Glutamatergic neuron (in vitro differentiated cells): ENCODE measurements at regions not wholly inside any gene's neighbourhood (a gene's known extent, or its start where the extent isn't known, plus 50 kb on each side); places are given as distances from the start of the nearest gene placed in this dataset.
"Not testable (repeated sequence)": the region's sequence is repeated elsewhere in the genome, so short reads cannot be mapped to it uniquely, and the experiment has no call there.

Experiments
- DNase-seq: peaks from one replicate; pipeline ENCODE4 v3.0.0; 2022
- H3K27ac Mint-ChIP-seq: one replicate; pipeline ENCODE4 v1.8.0; 2020; ENCODE audit warnings: mild to moderate bottlenecking, mixed read lengths, inconsistent platforms; ENCODE audit not compliant: unreplicated experiment
- H3K27me3 Mint-ChIP-seq: one replicate; pipeline ENCODE4 v1.8.0; 2020; ENCODE audit warnings: mild to moderate bottlenecking, moderate library complexity, mixed read lengths, inconsistent platforms; ENCODE audit not compliant: unreplicated experiment
- H3K36me3 Mint-ChIP-seq: one replicate; pipeline ENCODE4 v1.8.0; 2020; ENCODE audit warnings: mild to moderate bottlenecking, mixed read lengths, inconsistent platforms; ENCODE audit not compliant: unreplicated experiment
- H3K4me1 Mint-ChIP-seq: one replicate; pipeline ENCODE4 v1.8.0; 2020; ENCODE audit warnings: mild to moderate bottlenecking, low read depth, mixed read lengths, inconsistent platforms; ENCODE audit not compliant: unreplicated experiment
- H3K4me3 Mint-ChIP-seq: one replicate; pipeline ENCODE4 v1.8.0; 2020; ENCODE audit warnings: mild to moderate bottlenecking, mixed read lengths, inconsistent platforms; ENCODE audit not compliant: unreplicated experiment
- H3K9me3 Mint-ChIP-seq: one replicate; pipeline ENCODE4 v1.8.0; 2020; ENCODE audit warnings: mild to moderate bottlenecking, moderate library complexity, mixed read lengths, inconsistent platforms; ENCODE audit not compliant: unreplicated experiment
- CTCF ChIP-seq: fragments of 200-600 bp; sonication (generic); IDR thresholded peaks from one replicate; pipeline ENCODE4 v1.5.0; 2021; ENCODE audit not compliant: partially characterized antibody, unreplicated experiment

GRCh38 chr2:21371499-21372003, 247.8 kb downstream of the TDRD15 start:
- H3K9me3 Mint-ChIP-seq, result no peaks in the 10 kb centered on the region
- no peak for DNase-seq
- H3K27ac Mint-ChIP-seq, result no peak overlapping the region
- no peaks in the 10 kb centered on the region for H3K36me3 Mint-ChIP-seq
- no peak for TF ChIP-seq CTCF
- no peaks in the 10 kb centered on the region for H3K4me1 Mint-ChIP-seq
- H3K4me3 Mint-ChIP-seq, result no peak overlapping the region
- H3K27me3 Mint-ChIP-seq, result no peaks in the 10 kb centered on the region

- Mint-ChIP-seq H3K4me1 (no peaks in the 10 kb centered on the region), H3K27me3 (no peaks in the 10 kb centered on the region), H3K36me3 (no peaks in the 10 kb centered on the region), H3K27ac (no peak overlapping the region), H3K4me3 (no peak overlapping the region), H3K9me3 (no peaks in the 10 kb centered on the region)
- DNase-seq, result peak; percentile 33
- TF ChIP-seq CTCF, result peak; percentile 38
Measured at GRCh38 chr2:21372654-21373053, 248.9 kb downstream of the TDRD15 start.

GRCh38 chr2:21376864-21377263, 253.1 kb downstream of the TDRD15 start:
- TF ChIP-seq CTCF, result no peak
- Mint-ChIP-seq H3K4me1 (no peaks in the 10 kb centered on the region), H3K9me3 (peaks cover 2% of the 10 kb centered on the region), H3K4me3 (no peak overlapping the region), H3K27me3 (no peaks in the 10 kb centered on the region), H3K27ac (no peak overlapping the region), H3K36me3 (no peaks in the 10 kb centered on the region)
- no peak for DNase-seq

GRCh38 chr2:21379140-21379539, 255.4 kb downstream of the TDRD15 start:
- TF ChIP-seq CTCF, result no peak
- H3K4me3 Mint-ChIP-seq, result no peak overlapping the region
- no peak overlapping the region for H3K27ac Mint-ChIP-seq
- peaks cover 13% of the 10 kb centered on the region for H3K4me1 Mint-ChIP-seq
- peaks cover 2% of the 10 kb centered on the region for H3K9me3 Mint-ChIP-seq
- no peaks in the 10 kb centered on the region for H3K27me3 Mint-ChIP-seq
- no peak for DNase-seq
- H3K36me3 Mint-ChIP-seq, result no peaks in the 10 kb centered on the region

- H3K27me3 Mint-ChIP-seq, H3K36me3 Mint-ChIP-seq, H3K9me3 Mint-ChIP-seq, H3K27ac Mint-ChIP-seq, H3K4me3 Mint-ChIP-seq, DNase-seq: not testable (repeated sequence)
- H3K4me1 Mint-ChIP-seq, result peaks cover 13% of the 10 kb centered on the region
Measured at GRCh38 chr2:21379668-21380067, 255.9 kb downstream of the TDRD15 start.
